SK-N-DZ (cell line): ENCODE measurements at regions not wholly inside any gene's neighbourhood (a gene's known extent, or its start where the extent isn't known, plus 50 kb on each side); places are given as distances from the start of the nearest gene placed in this dataset.
"Not testable (repeated sequence)": the region's sequence is repeated elsewhere in the genome, so short reads cannot be mapped to it uniquely, and the experiment has no call there.

Experiments
- DNase-seq: peaks from one replicate; pipeline ENCODE4 v3.0.0-alpha.2; 2015; ENCODE audit warnings: low spot score
- small RNA-seq, 2 experiments: library from RNA; depleted of rRNA; stranded (forward); fragments of <200 nt; gene quantifications; one replicate each; pipeline ENCODE3, GENCODE V24; 2014

DNA sequence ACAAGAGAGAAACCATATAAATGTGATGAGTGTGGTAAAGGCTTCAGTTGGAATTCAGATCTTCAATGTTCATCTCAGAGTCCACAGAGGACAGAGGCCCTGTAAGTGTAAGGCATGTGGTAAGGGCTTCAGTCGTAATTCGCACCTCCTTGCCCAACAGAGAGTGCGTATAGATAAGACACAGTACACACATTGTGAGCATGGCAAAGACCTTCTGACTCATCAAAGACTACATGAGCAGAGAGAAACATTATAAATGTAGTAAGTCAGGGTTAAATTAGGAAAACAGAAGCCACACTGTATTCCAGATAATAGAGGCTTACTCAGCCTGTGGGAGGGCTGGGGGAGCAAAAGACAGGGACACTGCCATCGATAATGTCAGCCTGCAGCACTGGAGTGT is 98.1 kb upstream of the GPR39 start:
- DNase-seq, result not testable (repeated sequence)

DNA sequence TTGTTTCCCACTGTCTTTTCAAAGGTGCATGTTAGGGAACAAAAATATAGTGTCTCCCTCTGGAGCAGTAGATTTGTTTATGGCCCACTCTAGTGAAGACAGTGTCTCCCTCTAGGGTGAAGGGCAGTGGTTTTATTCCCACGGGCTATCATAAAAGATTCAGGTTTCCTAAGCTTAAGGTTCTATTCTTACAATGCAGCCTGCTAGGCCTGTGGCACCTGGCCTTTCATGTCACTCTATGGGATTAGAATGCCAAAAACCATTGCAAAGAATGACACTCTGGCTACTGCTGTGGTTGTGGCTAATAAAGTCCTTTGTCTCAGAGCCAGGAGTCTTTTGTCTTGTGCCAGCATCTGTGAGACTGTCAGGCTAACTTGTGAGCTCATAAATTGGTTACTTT is 92.6 kb upstream of the GPR39 start:
- DNase-seq, result not testable (repeated sequence)

DNA sequence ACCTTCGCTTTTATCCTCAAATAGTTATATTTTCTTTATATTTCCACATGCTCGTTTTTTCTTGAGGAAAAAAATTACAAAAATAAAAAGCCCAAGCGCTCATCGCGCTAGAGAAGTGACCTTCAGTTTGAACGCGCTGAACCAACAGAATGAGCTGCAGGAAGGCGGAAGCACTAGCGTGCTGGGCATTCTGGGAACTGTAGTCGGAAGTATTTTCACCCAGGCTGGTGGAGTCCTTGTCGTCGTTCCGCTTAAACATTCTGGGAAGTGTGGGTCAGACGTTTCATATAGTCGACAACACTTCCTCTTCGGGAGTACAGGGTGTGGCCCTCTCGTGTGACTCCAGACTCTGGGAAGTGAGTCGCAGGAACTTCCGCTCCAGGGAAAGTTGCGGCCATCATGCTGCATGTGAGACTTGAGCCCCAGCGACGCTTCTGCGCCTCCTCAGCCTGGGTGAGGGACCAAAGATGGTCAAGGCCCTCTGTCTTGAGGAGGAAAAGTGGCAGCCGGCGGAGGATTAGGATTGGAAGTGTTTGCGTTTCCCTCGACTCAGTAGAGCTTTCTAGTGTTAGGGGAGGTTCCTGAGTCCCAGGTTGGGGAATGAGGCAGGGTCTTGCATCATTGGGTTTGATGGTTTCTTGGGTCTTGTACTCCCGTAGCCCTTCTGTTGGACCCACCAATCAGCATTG is 84.1 kb upstream of the GPR39 start:
- DNase-seq, result not testable (repeated sequence)

DNA sequence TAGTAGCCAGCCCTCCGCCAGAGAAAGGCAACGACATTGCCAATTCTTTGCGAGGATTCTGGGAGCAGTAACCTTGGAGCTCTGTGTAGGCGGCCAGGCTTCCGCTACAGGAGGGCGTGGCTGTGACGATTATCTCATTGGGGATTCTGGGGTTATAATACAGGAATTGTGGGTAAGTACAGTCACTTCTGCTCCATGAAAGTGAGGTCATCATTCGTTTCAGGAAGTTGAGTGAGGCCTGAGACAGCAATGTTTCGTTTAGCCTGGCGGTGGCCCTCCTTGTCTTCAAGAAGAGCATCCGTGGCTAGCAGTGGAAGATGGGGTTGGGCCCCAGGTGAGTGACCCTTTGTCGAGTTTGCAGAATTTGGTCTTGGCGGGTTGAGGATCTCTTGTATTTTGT is 79.5 kb upstream of the GPR39 start:
- not testable (repeated sequence) for DNase-seq

DNA sequence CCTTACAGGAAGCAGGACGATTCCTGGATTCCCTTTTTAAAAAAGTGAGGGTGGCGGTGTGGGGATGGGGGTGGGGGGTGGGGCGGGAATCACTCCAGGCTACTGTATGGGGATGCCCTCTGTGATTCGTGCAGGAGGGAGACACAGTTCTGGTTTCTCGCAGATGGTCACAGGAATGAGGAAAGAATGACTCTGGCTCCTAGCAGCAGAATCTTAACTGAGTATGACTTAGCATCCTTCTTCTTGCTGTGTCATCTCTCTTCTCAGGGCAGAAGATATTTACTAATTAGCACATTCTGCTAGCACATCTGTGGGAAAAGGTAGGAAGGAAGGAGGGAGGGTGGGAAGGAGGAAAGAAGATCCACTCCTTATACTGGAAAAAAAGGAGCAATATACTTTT is 78.8 kb upstream of the GPR39 start:
- not testable (repeated sequence) for DNase-seq

DNA sequence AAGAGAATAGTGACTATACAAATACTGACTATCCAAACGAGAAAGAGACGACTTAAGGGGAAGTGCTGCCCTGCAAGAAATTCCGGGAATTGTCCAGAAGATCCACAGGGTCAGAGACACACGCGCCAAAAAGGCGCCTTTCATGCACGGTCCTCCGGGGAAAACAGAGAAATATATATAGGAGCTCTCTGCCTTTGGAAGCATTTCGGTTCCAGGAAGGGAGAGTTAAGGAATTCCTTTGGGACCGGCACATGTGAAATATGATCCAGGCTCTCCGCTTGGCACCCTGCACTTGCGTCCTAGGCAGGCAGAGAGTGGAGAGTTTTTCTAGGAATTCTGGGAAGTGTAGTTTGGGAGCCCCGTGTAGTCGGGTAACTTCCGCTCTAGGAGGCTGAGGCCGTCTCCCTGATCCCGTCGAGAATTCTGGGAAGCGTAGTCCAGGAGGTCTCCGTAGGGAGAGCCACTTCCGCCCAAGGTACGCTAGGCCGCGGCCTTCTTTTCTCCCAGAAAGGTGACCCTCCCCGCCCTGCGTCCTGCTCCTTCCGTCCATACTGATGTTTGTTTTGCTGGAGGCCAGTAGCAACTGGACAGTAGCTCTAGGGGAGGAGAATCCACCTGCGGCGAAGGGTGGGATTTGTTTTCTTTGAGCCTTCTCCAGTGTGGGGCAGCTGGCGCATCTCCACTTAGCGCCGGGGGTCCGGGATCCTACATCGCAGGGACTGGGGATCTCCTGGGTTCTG is 69.4 kb upstream of the GPR39 start:
- DNase-seq, result peak; percentile 87

DNA sequence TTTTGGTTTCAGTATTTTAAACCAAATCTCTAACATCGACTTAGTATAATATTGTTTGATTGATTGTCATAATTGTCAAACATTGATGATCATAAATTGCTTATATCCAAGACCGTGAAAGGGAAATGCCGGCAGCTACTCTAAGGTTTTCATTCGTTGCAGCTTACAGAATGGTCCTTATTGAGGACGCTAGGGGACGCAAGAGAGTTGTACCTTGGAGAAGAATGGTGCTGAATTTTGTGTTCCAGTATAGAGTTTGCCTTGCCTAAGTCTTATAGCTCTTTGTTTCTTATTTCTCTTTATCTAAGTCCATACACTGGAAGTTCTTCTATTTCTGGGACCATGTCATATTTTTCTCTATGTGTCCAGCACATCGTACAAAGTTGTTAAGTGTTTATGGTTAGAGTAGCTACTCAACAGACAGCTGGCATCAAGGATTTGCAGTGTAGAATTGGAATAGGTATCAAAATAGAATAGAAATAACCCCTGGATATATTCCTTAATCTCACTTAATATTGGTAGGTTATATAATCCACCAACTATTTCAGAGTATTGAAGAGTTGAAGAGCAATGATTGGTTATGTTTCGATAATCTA is 67.4 kb upstream of the GPR39 start:
- DNase-seq, result not testable (repeated sequence)

DNA sequence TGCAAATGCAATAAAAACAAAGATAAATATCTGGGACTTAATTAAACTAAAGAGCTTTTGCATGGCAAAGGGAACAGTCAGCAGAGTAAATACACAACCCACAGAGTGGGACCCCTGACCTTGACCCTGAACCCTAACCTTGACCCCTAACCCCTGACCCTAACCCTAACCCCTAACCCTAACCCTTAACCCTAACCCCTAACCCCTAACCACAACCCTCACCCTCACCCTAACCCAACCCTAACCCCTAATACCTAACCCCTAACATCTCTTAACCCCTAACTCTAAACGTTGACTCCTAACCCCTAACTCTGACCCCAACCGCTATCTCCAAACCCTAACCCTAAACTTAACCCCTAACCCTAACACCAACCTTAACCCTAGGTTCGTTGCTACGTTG is 64.9 kb upstream of the GPR39 start:
- DNase-seq, result not testable (repeated sequence)

DNA sequence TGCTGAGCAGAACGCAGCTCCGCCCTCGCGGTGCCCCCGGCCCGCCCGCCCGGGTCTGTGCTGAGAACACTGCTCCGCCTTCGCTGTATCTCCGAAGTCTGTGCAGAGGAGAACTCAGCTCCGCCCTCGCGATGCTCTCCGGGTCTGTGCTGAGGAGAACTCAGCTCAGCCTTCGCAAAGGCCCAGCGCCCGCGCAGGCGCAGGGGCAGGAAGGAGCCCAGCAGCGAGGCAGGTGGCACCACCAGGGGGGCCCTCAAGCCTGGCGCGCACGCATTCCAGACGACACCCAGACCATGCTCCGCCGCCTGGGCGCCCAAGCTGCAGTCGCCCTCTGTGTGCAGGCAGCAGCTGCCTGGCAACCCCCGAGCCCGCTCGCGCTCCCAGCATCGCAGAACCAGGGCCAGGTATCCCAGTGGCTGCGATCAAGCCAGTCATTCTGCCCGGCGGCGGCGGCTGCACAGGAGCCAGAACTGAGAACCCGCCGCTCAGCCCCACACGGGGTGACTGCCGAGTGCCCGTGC is 64.1 kb upstream of the GPR39 start:
- peak; percentile 52 for DNase-seq

DNA sequence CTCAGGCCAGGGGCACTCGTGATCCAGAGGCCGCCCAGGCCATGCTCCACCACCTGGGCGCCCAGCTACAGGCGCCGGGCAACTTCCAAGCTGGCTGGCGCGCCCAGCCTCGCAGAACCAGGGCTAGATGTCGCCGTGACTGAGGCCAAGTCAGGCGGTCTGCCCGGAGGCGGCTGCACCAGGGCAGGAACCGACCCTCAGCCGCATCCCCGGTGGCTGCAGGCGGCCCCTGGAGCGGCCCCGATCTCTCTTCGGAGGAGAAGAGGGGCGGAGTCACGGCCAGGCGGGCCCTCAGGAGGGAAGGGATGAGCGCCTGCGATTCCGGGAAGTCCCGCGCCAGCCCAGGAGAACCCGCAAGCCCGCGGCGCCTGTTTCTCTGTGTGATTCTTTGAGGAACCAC is 63.2 kb upstream of the GPR39 start:
- DNase-seq, result peak; percentile 5

DNA sequence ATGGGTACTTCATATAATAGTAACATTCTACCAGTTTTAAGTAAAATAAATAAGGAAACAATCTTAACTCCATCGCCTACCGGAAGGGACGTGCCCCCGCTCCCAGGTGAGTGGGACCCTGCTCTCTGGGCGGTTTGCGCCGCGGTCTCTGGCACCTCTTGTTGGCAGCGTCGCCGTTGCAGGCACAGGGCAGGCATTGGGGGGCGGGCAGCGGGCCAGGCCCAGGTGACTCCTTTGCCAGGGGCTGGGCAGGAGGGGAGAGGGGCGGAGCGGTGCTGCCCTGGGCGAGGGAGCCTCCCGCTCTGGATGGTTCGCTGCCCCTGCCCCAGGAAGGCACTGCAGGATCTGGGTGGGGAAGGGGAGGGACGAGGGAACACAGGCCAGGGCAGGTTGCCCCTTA is 55.6 kb upstream of the GPR39 start:
- not testable (repeated sequence) for DNase-seq

DNA sequence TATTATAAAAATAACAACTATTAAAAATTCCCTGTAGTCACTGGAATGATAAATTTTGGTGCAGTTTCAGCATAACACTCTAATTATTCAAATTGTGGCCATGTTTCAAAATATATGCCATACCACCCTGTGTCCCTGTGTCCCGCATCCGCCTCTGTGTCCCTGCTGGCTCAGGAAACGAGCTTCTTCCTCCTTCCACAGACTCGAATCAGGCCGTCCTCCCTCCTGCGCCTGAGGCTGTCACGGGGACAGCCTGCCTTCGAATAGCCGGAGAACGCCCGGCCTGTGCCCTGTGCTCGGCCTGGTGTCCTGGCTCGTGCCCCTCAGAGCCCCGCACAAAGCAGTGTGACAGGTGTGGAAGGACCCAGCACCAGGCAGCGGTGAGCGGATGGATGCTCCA is 55.1 kb upstream of the GPR39 start:
- not testable (repeated sequence) for DNase-seq

DNA sequence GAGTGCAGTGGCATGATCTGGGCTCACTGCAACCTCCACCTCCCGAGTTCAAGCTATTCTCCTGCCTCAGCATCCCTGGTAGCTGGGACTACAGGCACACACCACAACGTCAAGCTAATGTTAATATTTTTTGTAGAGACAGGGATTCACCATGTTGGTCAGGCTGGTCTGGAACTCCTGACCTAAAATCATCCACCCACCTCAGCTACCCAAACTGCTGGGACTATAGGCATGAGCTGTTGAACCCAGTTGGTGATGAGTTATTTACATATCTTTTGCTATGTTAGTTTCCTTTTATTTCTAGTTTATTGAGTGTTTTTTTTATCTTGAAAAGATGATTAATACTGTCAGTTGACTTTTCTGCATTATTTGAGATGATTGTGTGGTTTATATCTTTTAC is 53.3 kb upstream of the GPR39 start:
- not testable (repeated sequence) for DNase-seq

DNA sequence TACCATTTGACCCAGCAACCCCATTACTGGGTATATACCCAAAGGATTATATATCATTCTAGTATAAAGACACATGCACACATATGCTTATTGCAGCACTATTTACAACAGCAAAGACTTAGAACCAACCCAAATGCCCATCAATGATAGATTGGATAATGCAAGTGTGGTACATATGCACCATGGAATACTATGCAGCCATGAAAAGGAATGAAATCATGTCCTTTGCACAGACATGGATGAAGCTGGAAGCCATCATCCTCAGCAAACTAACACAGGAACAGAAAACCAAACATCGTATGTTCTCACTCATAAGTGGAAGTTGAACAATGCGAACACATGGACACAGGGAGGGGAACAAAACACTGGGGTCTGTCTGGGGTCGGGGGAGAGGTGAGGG is 50.6 kb upstream of the GPR39 start:
- not testable (repeated sequence) for DNase-seq

DNA sequence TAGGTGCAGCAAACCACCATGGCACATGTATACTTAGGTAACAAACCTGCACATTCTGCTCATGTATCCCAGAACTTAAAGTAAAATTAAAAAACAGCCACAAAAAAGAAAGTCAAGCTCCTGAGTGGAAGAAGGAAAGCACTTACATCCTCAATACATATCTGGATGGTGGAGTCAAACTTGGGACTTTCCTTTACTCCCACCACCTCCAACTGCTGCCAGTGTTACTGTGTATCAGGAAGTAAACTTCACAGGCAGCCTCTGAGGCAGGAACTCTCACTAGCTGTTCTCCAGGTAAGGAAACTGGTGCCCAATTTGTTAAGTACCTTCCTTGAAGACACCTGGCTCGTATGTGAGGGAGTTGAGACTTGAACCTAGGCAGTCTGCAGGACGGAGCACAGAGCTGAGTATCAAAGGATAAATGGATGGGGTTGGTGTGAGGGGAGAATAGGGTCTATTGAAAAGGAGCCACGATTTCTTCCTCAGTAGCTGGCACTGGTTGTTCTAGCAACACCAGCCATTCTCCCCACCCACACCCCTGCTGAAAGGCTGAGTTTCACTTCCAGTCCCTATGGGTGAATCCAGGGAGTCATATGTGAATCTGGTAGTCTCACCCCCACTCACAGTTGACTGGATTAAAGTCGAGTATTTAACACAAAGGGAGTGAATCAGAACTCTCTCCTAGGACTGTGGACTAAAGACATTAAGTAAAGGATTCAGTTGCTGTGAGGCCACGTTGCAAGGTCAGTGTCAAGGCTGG is 50.0 kb upstream of the GPR39 start:
- DNase-seq, result no peak

Small RNA genes lying in the stretch of these regions (small RNA-seq; reads per million reads assigned to genes)
- 0 reads per million in 2 experiments for gene MIR663B
- 0.21 to 0.27 reads per million in 2 experiments for gene RNA5-8SP5
